Upper lobe of left lung (tissue), 4 donors: ENCODE measurements at regions not wholly inside any gene's neighbourhood (a gene's known extent, or its start where the extent isn't known, plus 50 kb on each side); places are given as distances from the start of the nearest gene placed in this dataset.

Experiments used
- EP300 ChIP-seq, 4 donors: sonication (generic); formaldehyde crosslinking; IDR thresholded peaks; one replicate each; pipeline ENCODE4 v1.5.1; 2017; ENCODE audit warnings: antibody characterized with exemption in 4 of 4, control low read depth in 2 of 4
- POLR2AphosphoS5 ChIP-seq, 2 donors: sonication (generic); formaldehyde crosslinking; IDR thresholded peaks; one replicate each; pipeline ENCODE4 v1.5.1; 2017; ENCODE audit warnings: antibody characterized with exemption in 2 of 2
- TF ChIP-seq, protein P1 (sequence below), 6 experiments: fragments of 450-650 bp in 4 of 6; fragments of 200-600 bp in 2 of 6; sonication (generic) in 2 of 6; IDR thresholded peaks; one replicate each; pipeline ENCODE4 v1.5.1; 2016 to 2019; ENCODE audit warnings: antibody characterized with exemption in 6 of 6

DNA sequence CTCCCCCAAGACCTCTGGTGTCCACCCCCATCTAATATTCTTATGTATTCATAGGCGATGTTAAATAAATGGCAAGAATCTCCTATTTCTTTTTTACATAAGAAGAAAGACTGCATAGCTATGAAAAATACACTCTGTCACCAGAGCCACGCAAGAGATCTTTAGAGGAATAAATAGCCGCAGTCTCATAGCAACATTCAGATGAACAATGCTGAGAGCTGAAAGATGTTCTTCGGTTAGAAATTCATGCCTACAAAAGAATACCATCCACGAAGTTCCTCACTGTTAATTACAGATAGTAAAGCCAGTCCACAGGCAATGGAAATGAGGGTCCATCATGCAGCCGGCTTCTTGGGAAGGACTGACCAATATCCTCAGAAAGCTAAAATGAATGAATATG, 76.0 kb upstream of the SOD1 start:
- TF ChIP-seq, protein P1, sequence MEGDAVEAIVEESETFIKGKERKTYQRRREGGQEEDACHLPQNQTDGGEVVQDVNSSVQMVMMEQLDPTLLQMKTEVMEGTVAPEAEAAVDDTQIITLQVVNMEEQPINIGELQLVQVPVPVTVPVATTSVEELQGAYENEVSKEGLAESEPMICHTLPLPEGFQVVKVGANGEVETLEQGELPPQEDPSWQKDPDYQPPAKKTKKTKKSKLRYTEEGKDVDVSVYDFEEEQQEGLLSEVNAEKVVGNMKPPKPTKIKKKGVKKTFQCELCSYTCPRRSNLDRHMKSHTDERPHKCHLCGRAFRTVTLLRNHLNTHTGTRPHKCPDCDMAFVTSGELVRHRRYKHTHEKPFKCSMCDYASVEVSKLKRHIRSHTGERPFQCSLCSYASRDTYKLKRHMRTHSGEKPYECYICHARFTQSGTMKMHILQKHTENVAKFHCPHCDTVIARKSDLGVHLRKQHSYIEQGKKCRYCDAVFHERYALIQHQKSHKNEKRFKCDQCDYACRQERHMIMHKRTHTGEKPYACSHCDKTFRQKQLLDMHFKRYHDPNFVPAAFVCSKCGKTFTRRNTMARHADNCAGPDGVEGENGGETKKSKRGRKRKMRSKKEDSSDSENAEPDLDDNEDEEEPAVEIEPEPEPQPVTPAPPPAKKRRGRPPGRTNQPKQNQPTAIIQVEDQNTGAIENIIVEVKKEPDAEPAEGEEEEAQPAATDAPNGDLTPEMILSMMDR (IDR thresholded peaks at IDR 0.05): no peak
- TF ChIP-seq POLR2AphosphoS5 (IDR thresholded peaks at IDR 0.05): no peak
- TF ChIP-seq EP300 (IDR thresholded peaks at IDR 0.05): no peak
